Gastroesophageal sphincter (tissue), 3 donors: ENCODE measurements at regions not wholly inside any gene's neighbourhood (a gene's known extent, or its start where the extent isn't known, plus 50 kb on each side); places are given as distances from the start of the nearest gene placed in this dataset.

Experiments used
- CTCF ChIP-seq, 4 experiments: fragments of 200-600 bp in 2 of 4; fragments of 450-650 bp in 2 of 4; sonication (generic) in 1 of 4; IDR thresholded peaks; one replicate each; pipeline ENCODE4 v1.5.1; 2017 to 2019; ENCODE audit warnings: antibody characterized with exemption in 4 of 4, mild to moderate bottlenecking in 2 of 4, moderate library complexity in 2 of 4
- EP300 ChIP-seq: sonication (generic); formaldehyde crosslinking; IDR thresholded peaks from one replicate; pipeline ENCODE4 v1.6.1; 2017; ENCODE audit warnings: antibody characterized with exemption, mild to moderate bottlenecking

GRCh38 chr11:97815667-97816066, 1205.1 kb upstream of the CNTN5 start:
- TF ChIP-seq CTCF (IDR thresholded peaks at IDR 0.05): no peak
- TF ChIP-seq EP300: no peak
